Testis (tissue), 2 donors: ENCODE measurements at regions not wholly inside any gene's neighbourhood (a gene's known extent, or its start where the extent isn't known, plus 50 kb on each side); places are given as distances from the start of the nearest gene placed in this dataset.

Experiments
- CTCF ChIP-seq, 3 experiments: fragments of 450-650 bp in 2 of 3; fragments of 200-600 bp in 1 of 3; sonication (generic) in 1 of 3; IDR thresholded peaks; one replicate each; pipeline ENCODE4 v1.5.1; 2016 to 2019; ENCODE audit warnings: antibody characterized with exemption in 3 of 3, mild to moderate bottlenecking in 2 of 3, moderate library complexity in 1 of 3
- POLR2A ChIP-seq: fragments of 450-650 bp; IDR thresholded peaks from one replicate; pipeline ENCODE4 v1.6.1; 2017; ENCODE audit warnings: antibody characterized with exemption, mild to moderate bottlenecking, moderate library complexity

DNA sequence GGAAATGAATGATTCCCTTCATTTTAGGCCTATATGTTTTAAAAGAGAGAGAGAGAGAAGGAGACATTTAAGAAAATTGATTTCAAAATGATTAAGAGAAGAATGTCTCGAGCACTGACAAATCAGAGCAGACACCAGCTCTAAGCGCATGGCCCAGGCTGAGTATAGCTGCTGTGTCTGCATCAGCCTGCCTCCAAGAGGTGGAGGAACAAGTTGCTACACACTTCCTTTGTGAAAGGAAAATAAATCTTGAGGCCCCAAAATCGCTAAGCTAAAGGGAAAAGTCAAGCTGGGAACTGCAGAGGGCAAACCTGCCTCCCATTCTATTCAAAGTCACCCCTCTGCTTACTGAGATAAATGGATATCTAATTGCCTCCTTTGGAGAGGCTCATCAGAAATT, 728.7 kb upstream of the TMEM132C start:
- no peak for TF ChIP-seq CTCF (IDR thresholded peaks at IDR 0.05)
- no peak for TF ChIP-seq POLR2A
